ENCODE measurements at regions not wholly inside any gene's neighbourhood (a gene's known extent, or its start where the extent isn't known, plus 50 kb on each side); places are given as distances from the start of the nearest gene placed in this dataset.

DNA sequence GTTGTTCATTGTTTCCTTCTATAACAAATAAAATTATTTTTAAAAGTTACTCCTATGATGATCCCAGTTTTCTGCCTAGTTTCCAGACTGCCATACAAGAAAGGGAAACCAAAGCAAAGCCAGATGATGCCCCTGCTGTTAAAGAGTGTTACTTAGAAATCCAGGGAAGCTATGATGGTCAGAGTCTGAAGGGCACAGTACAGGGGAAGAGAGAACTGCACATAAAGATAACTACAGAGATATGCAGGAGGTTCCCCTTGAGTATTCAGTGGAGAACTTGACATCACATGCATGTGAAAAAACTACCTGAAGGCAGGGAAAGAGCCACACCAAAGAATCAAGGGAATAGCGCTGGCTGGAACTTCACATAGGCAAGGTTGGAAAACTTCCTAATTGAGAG, 494.2 kb upstream of the FSTL5 start:
- no peak for DNase-seq (ENCODE audit: low read depth)
- POLR2A ChIA-PET, result no interaction called here
- Histone ChIP-seq H3K36me3 (ENCODE audit: control insufficient read depth, insufficient read depth, low read length) (no peaks in the 10 kb centered on the region), H3K4me3 (ENCODE audit: low read depth, low read length) (no peak overlapping the region), H3K27me3 (ENCODE audit: control insufficient read depth, insufficient read depth, low read length) (no peaks in the 10 kb centered on the region)
- TF ChIP-seq, protein P1, sequence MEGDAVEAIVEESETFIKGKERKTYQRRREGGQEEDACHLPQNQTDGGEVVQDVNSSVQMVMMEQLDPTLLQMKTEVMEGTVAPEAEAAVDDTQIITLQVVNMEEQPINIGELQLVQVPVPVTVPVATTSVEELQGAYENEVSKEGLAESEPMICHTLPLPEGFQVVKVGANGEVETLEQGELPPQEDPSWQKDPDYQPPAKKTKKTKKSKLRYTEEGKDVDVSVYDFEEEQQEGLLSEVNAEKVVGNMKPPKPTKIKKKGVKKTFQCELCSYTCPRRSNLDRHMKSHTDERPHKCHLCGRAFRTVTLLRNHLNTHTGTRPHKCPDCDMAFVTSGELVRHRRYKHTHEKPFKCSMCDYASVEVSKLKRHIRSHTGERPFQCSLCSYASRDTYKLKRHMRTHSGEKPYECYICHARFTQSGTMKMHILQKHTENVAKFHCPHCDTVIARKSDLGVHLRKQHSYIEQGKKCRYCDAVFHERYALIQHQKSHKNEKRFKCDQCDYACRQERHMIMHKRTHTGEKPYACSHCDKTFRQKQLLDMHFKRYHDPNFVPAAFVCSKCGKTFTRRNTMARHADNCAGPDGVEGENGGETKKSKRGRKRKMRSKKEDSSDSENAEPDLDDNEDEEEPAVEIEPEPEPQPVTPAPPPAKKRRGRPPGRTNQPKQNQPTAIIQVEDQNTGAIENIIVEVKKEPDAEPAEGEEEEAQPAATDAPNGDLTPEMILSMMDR (IDR thresholded peaks at IDR 0.05; ENCODE audit: insufficient read depth, low read depth, low read length), result no peak
- CTCF ChIA-PET, result no interaction called here

DNA sequence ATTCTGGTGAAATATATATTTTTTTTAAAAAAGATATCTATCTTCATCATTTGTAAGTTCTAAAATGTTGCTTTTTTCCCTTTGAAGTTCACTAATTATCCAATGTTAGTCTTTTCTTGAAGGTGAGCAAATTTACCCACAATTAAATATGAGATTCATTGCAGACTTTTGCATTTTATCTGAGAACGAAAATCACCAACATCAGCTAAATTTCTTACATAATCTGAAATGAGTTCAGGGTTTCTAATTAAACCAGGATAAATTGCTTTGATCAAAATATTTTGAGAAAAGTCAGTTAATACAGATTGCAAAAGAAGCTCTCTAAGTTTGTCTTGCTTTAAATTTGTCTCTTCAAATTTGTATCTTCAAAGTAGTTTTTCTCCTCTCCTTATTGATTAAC, 486.4 kb upstream of the FSTL5 start:
- ChIA-PET CTCF (no interaction called here), POLR2A (no interaction called here)
- Histone ChIP-seq H3K4me3 (ENCODE audit: low read depth, low read length) (no peak overlapping the region), H3K36me3 (ENCODE audit: control insufficient read depth, insufficient read depth, low read length) (no peaks in the 10 kb centered on the region), H3K27me3 (ENCODE audit: control insufficient read depth, insufficient read depth, low read length) (no peaks in the 10 kb centered on the region)
- no peak for DNase-seq (ENCODE audit: low read depth)
- TF ChIP-seq, protein P1 (IDR thresholded peaks at IDR 0.05; ENCODE audit: insufficient read depth, low read depth, low read length), result no peak

DNA sequence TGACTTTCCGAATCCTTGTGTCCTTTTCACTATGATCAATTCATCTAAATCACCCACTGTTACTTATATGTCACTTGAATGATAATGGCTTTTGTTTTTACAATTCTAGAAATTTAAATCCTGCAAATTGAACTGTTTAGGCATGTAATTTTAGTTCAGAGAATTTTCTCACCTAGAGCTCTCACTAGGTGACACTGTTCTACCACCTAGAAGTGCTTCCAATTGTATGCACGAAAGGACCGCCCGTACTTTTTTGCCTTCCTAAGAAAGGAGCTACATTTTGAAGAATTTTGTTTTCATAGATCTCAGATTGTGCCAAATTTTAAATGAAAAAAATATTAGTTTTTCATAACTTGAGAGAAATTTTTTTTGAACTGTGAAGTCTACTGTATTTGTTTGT, 481.6 kb upstream of the FSTL5 start:
- TF ChIP-seq, protein P1 (IDR thresholded peaks at IDR 0.05; ENCODE audit: insufficient read depth, low read depth, low read length), result no peak
- no peak overlapping the region for H3K4me3 ChIP-seq (ENCODE audit: low read depth, low read length)
- ChIA-PET POLR2A (no interaction called here), CTCF (no interaction called here)
- DNase-seq (ENCODE audit: low read depth), result no peak
- H3K36me3 ChIP-seq (ENCODE audit: control insufficient read depth, insufficient read depth, low read length), result no peaks in the 10 kb centered on the region
- H3K27me3 ChIP-seq (ENCODE audit: control insufficient read depth, insufficient read depth, low read length), result no peaks in the 10 kb centered on the region

DNA sequence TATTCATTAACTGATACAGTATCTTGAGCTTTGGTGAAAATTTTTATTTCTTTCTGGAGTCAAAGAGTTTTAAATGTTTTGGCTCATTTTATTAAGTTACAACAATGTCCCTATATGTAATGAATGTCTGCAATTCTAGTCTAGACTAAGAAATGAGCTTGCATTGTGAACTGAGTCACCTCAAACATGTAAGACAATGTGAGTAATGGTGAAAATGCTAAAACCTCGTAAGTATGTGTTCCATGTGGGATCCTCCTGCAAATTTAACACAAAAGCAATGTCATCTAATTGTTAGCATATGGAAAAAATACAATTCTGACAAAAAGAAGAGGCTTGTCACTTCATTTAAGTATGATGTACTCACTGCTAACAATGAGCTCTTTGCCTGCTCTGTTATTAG, 480.5 kb upstream of the FSTL5 start:
- ChIA-PET CTCF (no interaction called here), POLR2A (no interaction called here)
- no peak for DNase-seq (ENCODE audit: low read depth)
- Histone ChIP-seq H3K27me3 (ENCODE audit: control insufficient read depth, insufficient read depth, low read length) (no peaks in the 10 kb centered on the region), H3K36me3 (ENCODE audit: control insufficient read depth, insufficient read depth, low read length) (no peaks in the 10 kb centered on the region), H3K4me3 (ENCODE audit: low read depth, low read length) (no peak overlapping the region)
- TF ChIP-seq, protein P1 (IDR thresholded peaks at IDR 0.05; ENCODE audit: insufficient read depth, low read depth, low read length), result no peak

DNA sequence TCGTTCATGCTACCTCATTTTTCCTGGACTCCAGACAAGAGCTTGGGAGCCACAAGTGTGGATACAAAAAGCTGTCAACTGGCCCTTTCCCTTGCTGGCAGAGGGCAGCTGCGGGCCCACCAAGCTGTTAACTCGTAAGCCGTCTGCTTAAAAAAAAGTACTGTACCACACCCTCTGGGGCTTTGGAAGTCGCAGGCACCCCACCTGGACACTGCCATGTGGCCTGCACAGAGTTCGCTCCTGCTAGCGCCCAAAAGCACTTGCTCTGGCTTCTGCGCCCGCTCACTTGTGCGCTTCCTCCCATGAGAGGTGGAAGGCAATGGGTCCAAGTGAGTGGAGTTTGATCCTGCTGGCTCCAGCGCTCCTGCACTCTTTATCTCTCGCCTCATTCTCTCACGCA, 476.4 kb upstream of the FSTL5 start:
- DNase-seq (ENCODE audit: low read depth), result no peak
- Histone ChIP-seq H3K36me3 (ENCODE audit: control insufficient read depth, insufficient read depth, low read length) (no peaks in the 10 kb centered on the region), H3K4me3 (ENCODE audit: low read depth, low read length) (no peak overlapping the region), H3K27me3 (ENCODE audit: control insufficient read depth, insufficient read depth, low read length) (no peaks in the 10 kb centered on the region)
- ChIA-PET POLR2A (no interaction called here), CTCF (no interaction called here)
- TF ChIP-seq, protein P1 (IDR thresholded peaks at IDR 0.05; ENCODE audit: insufficient read depth, low read depth, low read length), result no peak

All from BJ (cell line).